ENCODE measurements at regions not wholly inside any gene's neighbourhood (a gene's known extent, or its start where the extent isn't known, plus 50 kb on each side); places are given as distances from the start of the nearest gene placed in this dataset.

- DNase-seq (ENCODE audit: low spot score) = peak; percentile 32
Observed at GRCh38 chr2:215772003-215772402, 241.3 kb downstream of the MREG start.

- DNase-seq (ENCODE audit: low spot score) = no peak
Observed at GRCh38 chr2:215771241-215771640, 242.1 kb downstream of the MREG start.

DNA sequence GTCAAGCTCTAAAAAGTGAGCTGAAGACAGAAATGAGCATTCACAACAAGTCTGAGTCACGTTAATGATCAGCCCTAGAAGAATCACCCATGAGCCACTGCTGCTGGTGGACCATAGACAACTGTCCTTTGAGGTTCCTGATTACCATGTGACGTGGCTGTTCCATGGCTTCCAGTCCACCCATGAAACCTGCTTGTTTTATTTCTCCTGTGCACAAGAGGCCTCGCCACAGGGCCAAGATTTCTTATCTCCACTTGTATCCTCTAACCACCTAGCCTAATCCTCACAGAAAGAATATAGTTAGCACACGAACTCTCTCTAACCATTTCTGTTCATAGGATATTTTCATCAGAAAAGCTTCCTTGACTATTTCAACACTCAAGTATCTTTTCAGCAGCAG, 242.7 kb downstream of the MREG start:
- DNase-seq (ENCODE audit: low spot score) = no peak

DNA sequence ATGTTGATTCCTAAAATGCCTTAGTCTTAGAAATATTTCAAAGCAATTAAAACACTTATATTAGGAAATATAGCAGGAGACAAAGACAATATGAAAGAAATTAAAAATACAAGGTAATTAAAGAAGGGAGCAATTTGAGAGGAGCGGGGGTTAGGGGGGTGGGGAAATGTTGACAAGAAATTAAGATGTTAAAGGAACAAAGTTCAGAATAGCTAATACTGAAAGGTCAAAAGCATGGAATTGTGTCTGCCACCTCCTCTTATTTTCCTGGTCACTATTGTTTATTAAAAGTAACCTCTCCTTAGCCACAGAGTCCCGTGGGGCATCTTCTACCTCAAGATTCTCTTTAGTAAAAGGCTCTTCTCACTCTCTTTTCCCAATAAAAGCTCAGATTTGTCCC, 244.1 kb downstream of the MREG start:
- DNase-seq (ENCODE audit: low spot score) = no peak

- DNase-seq (ENCODE audit: low spot score) = no peak
Observed at GRCh38 chr2:215767625-215768024, 245.7 kb downstream of the MREG start.

GRCh38 chr2:215765729-215766360, 247.5 kb downstream of the MREG start:
- DNase-seq (ENCODE audit: low spot score) = no peak

GRCh38 chr2:215764441-215765048, 248.8 kb downstream of the MREG start:
- DNase-seq (ENCODE audit: low spot score) = no peak

- no peak for DNase-seq (ENCODE audit: low spot score)
Observed at GRCh38 chr2:215760557-215760956, 252.8 kb downstream of the MREG start.

DNA sequence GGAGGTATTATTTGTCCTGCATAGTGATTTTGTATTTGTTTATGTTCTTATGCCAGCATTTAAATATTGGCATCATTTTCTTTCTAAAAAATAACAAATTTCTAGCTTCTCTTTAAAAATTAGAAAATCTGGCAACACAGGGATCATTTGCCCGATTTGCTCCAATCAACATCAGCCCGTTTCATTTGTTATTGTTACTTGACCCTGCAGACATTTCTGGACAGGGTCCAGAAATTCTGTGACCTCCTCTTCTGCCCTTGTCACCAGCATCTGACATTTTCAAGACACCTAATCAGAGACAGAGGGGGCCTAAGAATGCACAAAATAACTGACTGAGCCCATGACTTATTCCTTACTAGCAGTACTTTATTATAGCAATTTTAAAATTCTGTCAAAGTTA, 253.3 kb downstream of the MREG start:
- DNase-seq (ENCODE audit: low spot score) = no peak

DNA sequence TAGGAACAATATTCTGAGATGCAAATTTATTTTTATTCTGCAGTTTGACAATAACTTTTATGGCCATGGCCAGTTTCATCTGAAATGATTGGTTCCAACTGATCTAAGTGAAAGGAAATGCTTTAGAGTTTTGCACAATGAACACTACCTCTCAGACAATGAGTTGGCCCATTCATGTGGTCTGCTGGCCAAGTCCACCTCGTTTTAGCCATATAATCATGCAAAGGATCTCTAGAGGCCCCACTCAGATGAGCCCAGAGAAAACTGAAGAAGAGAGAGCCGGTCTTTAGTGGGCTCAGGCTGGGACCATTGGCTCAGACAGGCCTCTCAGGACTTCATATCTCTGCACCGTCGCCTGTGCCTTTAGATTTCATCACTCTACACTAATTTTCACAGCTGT, 254.7 kb downstream of the MREG start:
- no peak for DNase-seq (ENCODE audit: low spot score)

DNA sequence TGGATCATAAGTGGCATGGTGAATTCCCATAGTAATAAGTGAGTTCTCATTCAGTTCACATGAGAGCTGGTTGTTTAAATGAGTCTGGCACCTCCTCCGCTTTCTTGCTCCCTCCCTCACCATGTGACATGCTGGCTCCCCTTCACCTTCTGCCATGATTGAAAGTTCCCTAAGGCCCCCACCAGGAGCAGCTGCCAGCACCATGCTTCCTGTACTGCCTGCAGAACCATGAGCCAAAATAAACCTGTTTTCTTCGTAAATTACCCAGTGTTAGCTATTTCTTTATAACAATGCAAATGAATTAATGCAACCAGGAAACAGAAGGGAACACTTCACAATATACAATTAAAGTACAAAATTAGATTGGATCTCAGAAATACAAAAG, 257.0 kb downstream of the MREG start:
- DNase-seq (ENCODE audit: low spot score) = no peak

- no peak for DNase-seq (ENCODE audit: low spot score)
Observed at GRCh38 chr2:215755641-215756345, 257.6 kb downstream of the MREG start.

- DNase-seq (ENCODE audit: low spot score) = no peak
Observed at GRCh38 chr2:215754546-215754945, 258.8 kb downstream of the MREG start.

GRCh38 chr2:215753808-215754207, 259.5 kb downstream of the MREG start:
- no peak for DNase-seq (ENCODE audit: low spot score)

GRCh38 chr2:215752991-215753390, 260.4 kb downstream of the MREG start:
- no peak for DNase-seq (ENCODE audit: low spot score)

- DNase-seq (ENCODE audit: low spot score) = no peak
Observed at GRCh38 chr2:215752436-215752835, 260.9 kb downstream of the MREG start.

DNA sequence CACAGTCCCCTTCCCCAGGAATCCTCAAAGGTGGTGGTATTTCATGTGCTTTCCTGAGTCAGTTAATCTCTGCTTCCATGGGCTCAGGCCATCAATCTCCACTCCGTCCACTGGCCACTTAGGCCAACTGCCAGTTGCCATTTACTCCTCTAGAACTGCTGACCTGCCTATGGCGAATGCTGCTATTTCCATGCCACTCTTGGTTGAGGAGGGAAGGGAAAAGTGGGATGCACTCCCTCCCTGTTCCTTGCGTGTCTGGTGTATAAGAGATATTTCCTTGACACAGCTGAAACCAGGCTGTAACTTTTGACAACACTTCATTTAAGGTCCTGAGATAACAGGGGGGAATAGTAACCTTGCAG, 261.5 kb downstream of the MREG start:
- no peak for DNase-seq (ENCODE audit: low spot score)

DNA sequence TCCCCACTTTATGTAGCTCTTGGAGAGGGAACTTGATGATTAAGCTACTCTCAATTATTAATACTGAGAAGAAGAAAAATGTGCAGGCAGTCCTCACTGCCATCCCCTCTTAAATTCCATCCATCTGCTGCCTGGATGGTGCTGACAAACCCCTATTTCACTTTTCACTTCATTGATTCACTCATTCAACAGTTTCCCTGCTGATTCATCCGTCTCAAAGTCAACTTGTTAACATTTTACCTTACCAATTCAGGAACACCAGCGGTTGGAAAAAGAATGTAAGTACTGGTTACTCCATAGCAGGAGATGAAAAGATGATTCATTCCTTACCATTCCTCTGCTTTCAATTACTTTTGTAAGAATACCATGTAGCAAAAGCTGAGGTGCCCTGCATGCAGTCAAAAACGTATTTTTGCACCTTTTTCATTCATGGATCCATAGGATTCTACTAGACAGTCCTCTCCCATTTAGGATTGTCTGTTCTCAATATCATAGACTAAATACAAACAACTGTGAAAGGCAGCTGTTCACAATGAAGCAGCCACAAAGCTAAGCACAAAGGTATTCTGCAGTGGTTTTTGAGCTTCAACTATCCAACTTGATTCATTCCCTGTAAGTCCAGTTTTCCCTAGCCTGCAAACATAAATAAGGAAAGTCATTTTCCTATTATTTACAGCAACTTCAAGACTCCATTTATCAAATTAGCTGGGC, 262.0 kb downstream of the MREG start:
- DNase-seq (ENCODE audit: low spot score) = no peak

DNA sequence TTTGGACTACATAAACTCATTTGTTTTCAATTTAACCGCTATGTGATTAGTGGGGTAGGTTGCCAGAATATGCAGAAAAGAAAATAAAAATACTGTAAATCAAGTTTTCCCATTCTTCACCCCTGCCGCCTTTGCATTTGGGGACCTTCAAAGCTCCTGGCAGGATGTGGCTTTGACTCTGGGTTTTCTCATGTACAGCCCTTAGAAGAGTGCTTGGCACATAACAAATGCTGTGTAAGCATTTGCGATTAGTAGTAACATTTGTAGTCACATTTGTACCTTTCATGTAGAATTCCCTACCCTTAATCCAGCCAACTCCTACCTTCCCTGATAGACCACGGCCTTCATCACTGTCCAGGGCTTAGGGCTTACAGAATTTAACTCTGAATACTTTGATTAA, 262.6 kb downstream of the MREG start:
- no peak for DNase-seq (ENCODE audit: low spot score)

- peak; percentile 14 for DNase-seq (ENCODE audit: low spot score)
Observed at GRCh38 chr2:215749092-215749957, 264.0 kb downstream of the MREG start.

- DNase-seq (ENCODE audit: low spot score) = no peak
Observed at GRCh38 chr2:215748446-215748845, 264.9 kb downstream of the MREG start.
